Effector CD8-positive, alpha-beta T cell (primary cell): ENCODE measurements at regions not wholly inside any gene's neighbourhood (a gene's known extent, or its start where the extent isn't known, plus 50 kb on each side); places are given as distances from the start of the nearest gene placed in this dataset.
"Not testable (repeated sequence)": the region's sequence is repeated elsewhere in the genome, so short reads cannot be mapped to it uniquely, and the experiment has no call there.

ENCODE experiments used
- DNase-seq: peaks from one replicate; lab custom pipeline; 2025; lab: John Stamatoyannopoulos, UW

GRCh38 chr11:112514011-112514740, 253.5 kb upstream of the PLET1 start:
- DNase-seq = no peak

- no peak for DNase-seq
Measured at GRCh38 chr11:112516261-112516660, 255.6 kb upstream of the PLET1 start.

GRCh38 chr11:112516755-112517154, 256.1 kb upstream of the PLET1 start:
- DNase-seq = no peak

GRCh38 chr11:112518371-112518770, 257.7 kb upstream of the PLET1 start:
- no peak for DNase-seq

GRCh38 chr11:112519751-112520150, 259.1 kb upstream of the PLET1 start:
- DNase-seq = no peak

- no peak for DNase-seq
Measured at GRCh38 chr11:112520354-112520753, 259.7 kb upstream of the PLET1 start.

GRCh38 chr11:112522536-112522935, 261.9 kb upstream of the PLET1 start:
- DNase-seq = no peak

- no peak for DNase-seq
Measured at GRCh38 chr11:112523031-112523430, 262.4 kb upstream of the PLET1 start.

GRCh38 chr11:112523477-112523876, 262.8 kb upstream of the PLET1 start:
- no peak for DNase-seq

GRCh38 chr11:112523951-112524350, 263.3 kb upstream of the PLET1 start:
- DNase-seq = no peak

GRCh38 chr11:112524798-112525197, 264.1 kb upstream of the PLET1 start:
- DNase-seq = no peak

- DNase-seq = no peak
Measured at GRCh38 chr11:112525270-112525669, 264.6 kb upstream of the PLET1 start.

GRCh38 chr11:112525844-112526590, 265.4 kb upstream of the PLET1 start:
- no peak for DNase-seq

GRCh38 chr11:112526699-112527416, 266.2 kb upstream of the PLET1 start:
- DNase-seq = no peak

- no peak for DNase-seq
Measured at GRCh38 chr11:112529071-112529470, 268.4 kb upstream of the PLET1 start.

GRCh38 chr11:112532506-112532905, 271.8 kb upstream of the PLET1 start:
- DNase-seq = no peak

GRCh38 chr11:112533682-112534081, 273.0 kb upstream of the PLET1 start:
- no peak for DNase-seq

- DNase-seq = no peak
Measured at GRCh38 chr11:112534208-112534607, 273.5 kb upstream of the PLET1 start.

GRCh38 chr11:112537026-112537425, 276.4 kb upstream of the PLET1 start:
- DNase-seq = no peak

GRCh38 chr11:112537846-112538330, 277.2 kb upstream of the PLET1 start:
- no peak for DNase-seq

GRCh38 chr11:112538534-112539280, 278.0 kb upstream of the PLET1 start:
- no peak for DNase-seq

GRCh38 chr11:112539281-112539555, 278.6 kb upstream of the PLET1 start:
- DNase-seq = not testable (repeated sequence)
